ENCODE measurements at regions not wholly inside any gene's neighbourhood (a gene's known extent, or its start where the extent isn't known, plus 50 kb on each side); places are given as distances from the start of the nearest gene placed in this dataset.

- TF ChIP-seq JUN (CRISPR knock-in tag; IDR thresholded peaks at IDR 0.05) (no peak), HDAC6 (IDR thresholded peaks at IDR 0.05; ENCODE audit: low read depth, low read length) (no peak), NFATC3 (CRISPR knock-in tag; IDR thresholded peaks at IDR 0.05) (no peak), ZKSCAN8 (CRISPR knock-in tag; IDR thresholded peaks at IDR 0.05; ENCODE audit: borderline replicate concordance) (no peak), FOXK1 (CRISPR knock-in tag; IDR thresholded peaks at IDR 0.05; ENCODE audit: borderline replicate concordance, low read depth) (no peak), POLR2AphosphoS5 (IDR thresholded peaks at IDR 0.05; ENCODE audit: low read depth, low read length) (no peak), ZFP82 (CRISPR knock-in tag; IDR thresholded peaks at IDR 0.05; ENCODE audit: borderline replicate concordance) (no peak), ZNF530 (CRISPR knock-in tag; IDR thresholded peaks at IDR 0.05; ENCODE audit: low read depth) (no peak), ETV6 (CRISPR knock-in tag; conservative IDR thresholded peaks at IDR 0.05) (no peak), USF2 (IDR thresholded peaks at IDR 0.05; ENCODE audit: low read depth, low read length) (no peak), USF2 (CRISPR knock-in tag; IDR thresholded peaks at IDR 0.05; ENCODE audit: borderline replicate concordance) (no peak), ATF6 (CRISPR knock-in tag; conservative IDR thresholded peaks at IDR 0.05) (no peak), ZNF263 (CRISPR knock-in tag; IDR thresholded peaks at IDR 0.05) (no peak), CREB1 (IDR thresholded peaks at IDR 0.05) (no peak), CREB1 (CRISPR knock-in tag; IDR thresholded peaks at IDR 0.05) (no peak), GMEB1 (CRISPR knock-in tag; IDR thresholded peaks at IDR 0.05; ENCODE audit: borderline replicate concordance) (no peak)
Observed at GRCh38 chr20:4066551-4066950, 51.2 kb upstream of the RNF24 start.
